ENCODE measurements at regions not wholly inside any gene's neighbourhood (a gene's known extent, or its start where the extent isn't known, plus 50 kb on each side); places are given as distances from the start of the nearest gene placed in this dataset.

GRCh38 chr1:29519108-29519787, 282.9 kb downstream of the PTPRU start:
- no peaks in the 10 kb centered on the region for H3K36me3 Mint-ChIP-seq (ENCODE audit: low read depth, unreplicated experiment)
- no peak overlapping the region for H3K27ac Mint-ChIP-seq (ENCODE audit: unreplicated experiment)
- H3K4me3 Mint-ChIP-seq (ENCODE audit: unreplicated experiment), result no peak overlapping the region
- DNase-seq (ENCODE audit: low spot score), result peak; percentile 0
- H3K9me3 Mint-ChIP-seq (ENCODE audit: unreplicated experiment), result no peaks in the 10 kb centered on the region
- peaks cover 5% of the 10 kb centered on the region for H3K27me3 Mint-ChIP-seq (ENCODE audit: unreplicated experiment)
- no peaks in the 10 kb centered on the region for H3K4me1 Mint-ChIP-seq (ENCODE audit: unreplicated experiment)
- TF ChIP-seq, protein P1, sequence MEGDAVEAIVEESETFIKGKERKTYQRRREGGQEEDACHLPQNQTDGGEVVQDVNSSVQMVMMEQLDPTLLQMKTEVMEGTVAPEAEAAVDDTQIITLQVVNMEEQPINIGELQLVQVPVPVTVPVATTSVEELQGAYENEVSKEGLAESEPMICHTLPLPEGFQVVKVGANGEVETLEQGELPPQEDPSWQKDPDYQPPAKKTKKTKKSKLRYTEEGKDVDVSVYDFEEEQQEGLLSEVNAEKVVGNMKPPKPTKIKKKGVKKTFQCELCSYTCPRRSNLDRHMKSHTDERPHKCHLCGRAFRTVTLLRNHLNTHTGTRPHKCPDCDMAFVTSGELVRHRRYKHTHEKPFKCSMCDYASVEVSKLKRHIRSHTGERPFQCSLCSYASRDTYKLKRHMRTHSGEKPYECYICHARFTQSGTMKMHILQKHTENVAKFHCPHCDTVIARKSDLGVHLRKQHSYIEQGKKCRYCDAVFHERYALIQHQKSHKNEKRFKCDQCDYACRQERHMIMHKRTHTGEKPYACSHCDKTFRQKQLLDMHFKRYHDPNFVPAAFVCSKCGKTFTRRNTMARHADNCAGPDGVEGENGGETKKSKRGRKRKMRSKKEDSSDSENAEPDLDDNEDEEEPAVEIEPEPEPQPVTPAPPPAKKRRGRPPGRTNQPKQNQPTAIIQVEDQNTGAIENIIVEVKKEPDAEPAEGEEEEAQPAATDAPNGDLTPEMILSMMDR (IDR thresholded peaks at IDR 0.05; ENCODE audit: unreplicated experiment), result no peak

DNA sequence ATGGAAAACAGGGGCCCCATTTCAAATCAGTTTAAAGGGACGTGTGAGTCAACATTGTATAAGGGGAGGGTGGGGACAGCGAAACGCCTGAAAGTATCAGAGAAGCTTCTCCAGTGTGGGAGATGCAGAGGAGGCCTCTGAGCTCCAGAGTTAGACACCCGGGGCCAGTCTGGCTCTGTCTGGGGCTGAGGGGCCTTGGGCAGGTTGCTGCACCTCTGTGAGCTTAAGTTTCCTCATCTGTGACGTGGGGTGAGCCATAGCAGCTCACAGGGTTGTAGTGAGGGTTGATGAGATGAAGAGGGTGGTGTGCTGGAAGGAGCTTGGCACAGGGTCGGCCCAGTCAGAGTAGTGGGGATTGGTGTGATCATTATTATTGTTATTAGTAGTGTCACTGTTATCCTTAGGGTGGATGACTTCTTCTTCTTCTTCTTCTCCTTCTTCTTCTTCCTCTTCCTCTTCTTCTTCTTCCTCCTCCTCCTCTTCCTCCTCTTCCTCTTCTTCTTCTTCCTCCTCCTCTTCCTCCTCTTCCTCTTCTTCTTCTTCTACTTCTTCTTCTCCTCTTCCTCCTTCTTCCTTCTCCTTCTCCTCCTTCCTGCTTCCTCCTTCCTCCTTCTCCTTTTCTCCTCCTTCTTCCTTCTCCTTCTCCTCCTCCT, 282.0 kb downstream of the PTPRU start:
- no peak overlapping the region for H3K27ac Mint-ChIP-seq (ENCODE audit: unreplicated experiment)
- H3K4me3 Mint-ChIP-seq (ENCODE audit: unreplicated experiment), result no peak overlapping the region
- H3K4me1 Mint-ChIP-seq (ENCODE audit: unreplicated experiment), result no peaks in the 10 kb centered on the region
- no peaks in the 10 kb centered on the region for H3K9me3 Mint-ChIP-seq (ENCODE audit: unreplicated experiment)
- DNase-seq (ENCODE audit: low spot score), result no peak
- TF ChIP-seq, protein P1 (IDR thresholded peaks at IDR 0.05; ENCODE audit: unreplicated experiment), result no peak
- no peaks in the 10 kb centered on the region for H3K36me3 Mint-ChIP-seq (ENCODE audit: low read depth, unreplicated experiment)
- peaks cover 5% of the 10 kb centered on the region for H3K27me3 Mint-ChIP-seq (ENCODE audit: unreplicated experiment)

- TF ChIP-seq, protein P1 (IDR thresholded peaks at IDR 0.05; ENCODE audit: unreplicated experiment), result no peak
- Mint-ChIP-seq H3K27me3 (ENCODE audit: unreplicated experiment) (peaks cover 5% of the 10 kb centered on the region), H3K4me1 (ENCODE audit: unreplicated experiment) (no peaks in the 10 kb centered on the region), H3K36me3 (ENCODE audit: low read depth, unreplicated experiment) (no peaks in the 10 kb centered on the region), H3K4me3 (ENCODE audit: unreplicated experiment) (no peak overlapping the region), H3K27ac (ENCODE audit: unreplicated experiment) (no peak overlapping the region), H3K9me3 (ENCODE audit: unreplicated experiment) (no peaks in the 10 kb centered on the region)
- no peak for DNase-seq (ENCODE audit: low spot score)
These were observed 281.1 kb downstream of the PTPRU start for GRCh38 chr1:29517251-29518086.

GRCh38 chr1:29516063-29516820, 279.9 kb downstream of the PTPRU start:
- TF ChIP-seq, protein P1 (IDR thresholded peaks at IDR 0.05; ENCODE audit: unreplicated experiment), result no peak
- no peak for DNase-seq (ENCODE audit: low spot score)
- Mint-ChIP-seq H3K27me3 (ENCODE audit: unreplicated experiment) (peaks cover 5% of the 10 kb centered on the region), H3K27ac (ENCODE audit: unreplicated experiment) (no peak overlapping the region), H3K36me3 (ENCODE audit: low read depth, unreplicated experiment) (no peaks in the 10 kb centered on the region), H3K4me3 (ENCODE audit: unreplicated experiment) (no peak overlapping the region), H3K4me1 (ENCODE audit: unreplicated experiment) (no peaks in the 10 kb centered on the region), H3K9me3 (ENCODE audit: unreplicated experiment) (no peaks in the 10 kb centered on the region)

Measured in endothelial cell (in vitro differentiated cells).